DND-41 (cell line): ENCODE measurements at regions not wholly inside any gene's neighbourhood (a gene's known extent, or its start where the extent isn't known, plus 50 kb on each side); places are given as distances from the start of the nearest gene placed in this dataset.

Experiments used
- CTCF ChIP-seq: IDR thresholded peaks from 2 replicates; pipeline ENCODE4 v1.5.1; 2012; ENCODE audit warnings: borderline replicate concordance, low read length, moderate library complexity, mild to moderate bottlenecking; ENCODE audit not compliant: poor library complexity, severe bottlenecking; ENCODE audit errors: extremely low read depth
- EZH2 ChIP-seq: IDR thresholded peaks from 3 replicates; pipeline ENCODE4 v1.6.1; 2012; ENCODE audit warnings: borderline replicate concordance, low read depth, mild to moderate bottlenecking, moderate library complexity, low read length, inconsistent platforms; ENCODE audit not compliant: severe bottlenecking

DNA sequence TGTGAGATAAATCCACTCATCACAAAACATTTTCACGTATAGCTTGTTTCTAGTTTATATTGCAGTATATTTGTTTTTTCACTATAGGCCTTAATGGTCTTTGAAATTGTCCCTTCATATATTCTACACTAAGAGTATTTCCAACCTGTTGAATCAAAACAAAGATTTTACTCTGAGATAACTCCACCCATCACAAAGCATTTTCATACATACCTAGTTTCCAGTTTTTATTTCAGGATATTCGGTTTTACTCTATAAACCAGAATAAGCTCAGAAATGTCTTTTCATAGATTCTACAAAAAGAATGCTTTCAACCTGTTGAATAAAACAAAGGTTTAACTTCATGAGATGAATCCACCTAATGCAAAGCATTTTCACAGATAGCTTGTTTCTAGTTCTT lies 1528.7 kb downstream of the UQCRFS1 start:
- TF ChIP-seq CTCF: no peak
- TF ChIP-seq EZH2: no peak
